ENCODE measurements at regions not wholly inside any gene's neighbourhood (a gene's known extent, or its start where the extent isn't known, plus 50 kb on each side); places are given as distances from the start of the nearest gene placed in this dataset.

DNA sequence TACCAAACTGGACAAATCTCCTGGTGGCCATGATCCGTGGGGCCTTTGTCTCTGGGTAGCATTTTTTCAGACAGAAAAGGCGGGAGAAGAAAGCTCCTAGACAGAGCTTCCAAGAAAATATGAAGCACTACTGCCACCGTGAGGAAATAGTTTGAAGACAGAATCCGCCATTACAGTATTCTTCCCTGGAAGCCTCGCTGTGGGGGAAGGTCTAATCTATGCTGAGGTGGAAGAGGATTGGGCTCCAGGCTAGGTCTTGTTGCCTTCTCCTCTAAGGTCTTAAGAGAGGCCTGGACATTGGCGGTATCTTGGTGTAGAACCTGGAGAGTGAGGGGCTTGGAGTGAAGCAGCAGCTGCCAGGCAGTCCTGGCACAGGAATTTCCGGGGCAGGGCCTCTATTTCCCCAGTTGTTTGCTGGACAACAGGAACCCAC lies 218.9 kb downstream of the OR13H1 start:
- no peaks in the 10 kb centered on the region for H3K79me1 ChIP-seq (ENCODE audit: low read length)
- no CpG with 5 or more reads among the region's 7 CpGs for WGBS (ENCODE audit: extremely low coverage, insufficient coverage, low lambda C conversion rate)
- H2AK5ac ChIP-seq (ENCODE audit: low read length): no peak overlapping the region
- H3K27me3 ChIP-seq (ENCODE audit: insufficient read depth, low read length, poor library complexity): no peaks in the 10 kb centered on the region
- H2BK5ac ChIP-seq (ENCODE audit: low read length): no peak overlapping the region
- H3K4me3 ChIP-seq (ENCODE audit: low read length): no peak overlapping the region
- H3K56ac ChIP-seq (ENCODE audit: low read length): no peak overlapping the region
- H3K9ac ChIP-seq (ENCODE audit: low read length): no peak overlapping the region
- H3K4me2 ChIP-seq (ENCODE audit: low read length): no peak overlapping the region
- no peak overlapping the region for H2BK120ac ChIP-seq (ENCODE audit: low read depth, low read length)
- H4K8ac ChIP-seq (ENCODE audit: low read depth, low read length): no peak overlapping the region
- H3K27ac ChIP-seq (ENCODE audit: low read depth, low read length): no peak overlapping the region
- no peak overlapping the region for H4K5ac ChIP-seq (ENCODE audit: low read length)
- no peak overlapping the region for H3K4ac ChIP-seq (ENCODE audit: low read depth, low read length)
- no peaks in the 10 kb centered on the region for H3K4me1 ChIP-seq (ENCODE audit: control insufficient read depth, low read depth, low read length)
- no peaks in the 10 kb centered on the region for H3K79me2 ChIP-seq (ENCODE audit: control insufficient read depth, insufficient read depth, low read length)
- H3K18ac ChIP-seq (ENCODE audit: low read length): no peak overlapping the region
- no peak overlapping the region for H3K23ac ChIP-seq (ENCODE audit: low read length)
- peaks cover 3% of the 10 kb centered on the region for H3K36me3 ChIP-seq (ENCODE audit: control insufficient read depth, insufficient read depth, low read length)
- peak; percentile 31 for DNase-seq
- H2BK15ac ChIP-seq (replicated peaks; ENCODE audit: low read depth): no peak overlapping the region

DNA sequence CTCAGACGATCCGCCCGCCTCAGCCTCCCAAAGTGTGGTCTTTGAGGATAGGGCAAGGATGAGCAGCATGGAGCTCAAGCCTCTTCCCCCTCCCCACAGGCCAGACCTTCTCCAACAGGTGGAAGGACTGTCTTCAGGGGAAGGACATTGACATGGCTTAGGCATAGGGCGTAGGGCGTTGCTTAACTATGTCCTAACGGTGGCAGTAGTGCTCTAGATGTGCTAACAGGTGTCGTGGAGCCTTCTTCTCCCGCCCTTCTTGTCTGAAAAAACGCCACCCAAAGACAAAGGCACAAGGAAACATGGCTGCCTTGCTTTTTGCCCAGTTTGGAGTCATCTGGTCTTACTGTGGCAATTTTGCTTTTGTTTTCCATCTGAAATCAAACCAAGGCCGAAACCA lies 219.8 kb downstream of the OR13H1 start:
- Histone ChIP-seq H3K27ac (ENCODE audit: low read depth, low read length) (no peak overlapping the region), H2BK120ac (ENCODE audit: low read depth, low read length) (no peak overlapping the region), H2AK5ac (ENCODE audit: low read length) (no peak overlapping the region), H3K56ac (ENCODE audit: low read length) (no peak overlapping the region), H2BK15ac (replicated peaks; ENCODE audit: low read depth) (no peak overlapping the region), H3K79me1 (ENCODE audit: low read length) (no peaks in the 10 kb centered on the region), H3K4me1 (ENCODE audit: control insufficient read depth, low read depth, low read length) (no peaks in the 10 kb centered on the region), H3K4ac (ENCODE audit: low read depth, low read length) (no peak overlapping the region), H3K36me3 (ENCODE audit: control insufficient read depth, insufficient read depth, low read length) (peaks cover 3% of the 10 kb centered on the region), H3K79me2 (ENCODE audit: control insufficient read depth, insufficient read depth, low read length) (no peaks in the 10 kb centered on the region), H3K9ac (ENCODE audit: low read length) (no peak overlapping the region), H4K5ac (ENCODE audit: low read length) (no peak overlapping the region), H3K18ac (ENCODE audit: low read length) (no peak overlapping the region), H3K4me2 (ENCODE audit: low read length) (no peak overlapping the region), H3K27me3 (ENCODE audit: insufficient read depth, low read length, poor library complexity) (no peaks in the 10 kb centered on the region), H3K23ac (ENCODE audit: low read length) (no peak overlapping the region), H4K8ac (ENCODE audit: low read depth, low read length) (no peak overlapping the region), H2BK5ac (ENCODE audit: low read length) (no peak overlapping the region), H3K4me3 (ENCODE audit: low read length) (no peak overlapping the region)
- peak; percentile 9 for DNase-seq
- no CpG with 5 or more reads among the region's 10 CpGs for WGBS (ENCODE audit: extremely low coverage, insufficient coverage, low lambda C conversion rate)

DNA sequence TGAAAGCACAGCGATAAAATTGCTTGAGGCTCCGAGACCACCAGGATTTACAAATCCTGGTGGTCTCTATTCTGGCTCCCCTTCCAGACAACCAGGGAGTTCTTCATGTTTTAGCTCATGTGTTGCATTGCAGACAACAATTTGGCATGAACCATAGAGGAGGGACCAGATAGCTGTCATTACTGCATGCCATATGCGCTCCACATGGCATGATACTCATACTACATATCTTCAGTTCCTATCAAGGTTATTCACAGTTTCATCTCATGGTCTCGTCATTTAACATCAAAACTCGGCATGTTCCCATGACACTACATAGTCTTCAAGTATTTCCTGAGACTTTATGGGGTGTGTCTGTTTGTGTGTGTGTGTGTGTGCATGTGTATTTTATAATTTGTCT lies 220.3 kb downstream of the OR13H1 start:
- peaks cover 3% of the 10 kb centered on the region for H3K36me3 ChIP-seq (ENCODE audit: control insufficient read depth, insufficient read depth, low read length)
- DNase-seq: no peak

DNA sequence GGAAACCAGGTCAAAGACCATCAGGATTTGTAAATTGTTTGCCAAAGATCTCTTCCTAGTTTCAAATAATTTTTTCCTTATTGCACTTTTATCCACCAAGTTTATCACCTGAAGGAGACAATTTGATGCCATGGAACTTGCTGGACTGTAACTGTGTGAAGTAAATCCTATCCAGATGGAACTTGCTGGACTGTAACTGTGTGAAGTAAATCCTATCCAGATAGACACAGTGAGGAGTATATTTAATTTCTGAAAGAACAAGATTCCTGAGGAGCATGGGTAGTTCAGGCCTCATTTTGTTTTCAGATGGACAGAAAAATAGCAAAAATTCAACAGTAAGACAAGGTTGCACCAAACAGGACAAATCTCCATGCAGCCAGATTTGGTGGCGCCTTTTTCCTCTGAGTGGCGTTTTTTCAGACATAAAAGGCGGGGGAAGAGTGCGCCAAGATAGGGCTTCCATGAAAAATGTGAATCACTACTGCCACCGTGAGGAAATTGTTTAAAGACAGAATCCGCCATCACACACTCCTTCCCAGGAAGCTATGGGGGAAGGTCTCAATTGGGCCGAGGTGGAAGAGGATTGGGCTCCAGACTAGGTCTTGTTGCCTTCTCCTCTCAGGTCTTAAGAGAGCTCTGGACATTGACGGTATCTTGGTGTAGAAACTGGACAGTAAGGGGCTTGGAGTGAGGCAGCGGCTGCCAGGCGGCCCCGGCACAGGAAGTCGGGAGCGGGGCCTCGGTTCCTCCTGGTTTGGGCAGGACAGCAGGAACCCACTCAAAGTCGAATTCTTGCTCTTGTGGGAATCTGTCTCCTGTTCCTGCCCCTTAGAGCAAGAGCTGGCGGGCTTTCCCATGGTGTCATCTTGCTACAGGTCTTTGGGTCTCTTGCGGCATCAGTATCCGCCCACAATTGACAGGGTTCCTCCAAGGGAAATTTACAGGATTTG lies 234.7 kb downstream of the OR13H1 start:
- H3K79me1 ChIP-seq (ENCODE audit: low read length): no peaks in the 10 kb centered on the region
- peak; percentile 1 for DNase-seq
- no peaks in the 10 kb centered on the region for H3K4me1 ChIP-seq (ENCODE audit: control insufficient read depth, low read depth, low read length)
- no peak overlapping the region for H3K56ac ChIP-seq (ENCODE audit: low read length)
- no peak overlapping the region for H2BK120ac ChIP-seq (ENCODE audit: low read depth, low read length)
- no peaks in the 10 kb centered on the region for H3K79me2 ChIP-seq (ENCODE audit: control insufficient read depth, insufficient read depth, low read length)
- no CpG with 5 or more reads among the region's 18 CpGs for WGBS (ENCODE audit: extremely low coverage, insufficient coverage, low lambda C conversion rate)
- H3K27ac ChIP-seq (ENCODE audit: low read depth, low read length): no peak overlapping the region
- no peak overlapping the region for H3K23ac ChIP-seq (ENCODE audit: low read length)
- no peak overlapping the region for H3K9ac ChIP-seq (ENCODE audit: low read length)
- no peak overlapping the region for H3K18ac ChIP-seq (ENCODE audit: low read length)
- no peaks in the 10 kb centered on the region for H3K27me3 ChIP-seq (ENCODE audit: insufficient read depth, low read length, poor library complexity)
- H3K36me3 ChIP-seq (ENCODE audit: control insufficient read depth, insufficient read depth, low read length): peaks cover 4% of the 10 kb centered on the region
- H2BK15ac ChIP-seq (replicated peaks; ENCODE audit: low read depth): no peak overlapping the region
- no peak overlapping the region for H2BK5ac ChIP-seq (ENCODE audit: low read length)
- no peak overlapping the region for H3K4me3 ChIP-seq (ENCODE audit: low read length)
- no peak overlapping the region for H4K5ac ChIP-seq (ENCODE audit: low read length)
- H2AK5ac ChIP-seq (ENCODE audit: low read length): no peak overlapping the region
- H3K4ac ChIP-seq (ENCODE audit: low read depth, low read length): no peak overlapping the region
- H4K8ac ChIP-seq (ENCODE audit: low read depth, low read length): no peak overlapping the region
- no peak overlapping the region for H3K4me2 ChIP-seq (ENCODE audit: low read length)

More for the DNA sequence above, 220.3 kb downstream of the OR13H1 start:
- Histone ChIP-seq H3K18ac (ENCODE audit: low read length) (no peak overlapping the region), H3K27ac (ENCODE audit: low read depth, low read length) (no peak overlapping the region), H3K9ac (ENCODE audit: low read length) (no peak overlapping the region), H2BK120ac (ENCODE audit: low read depth, low read length) (no peak overlapping the region), H3K79me1 (ENCODE audit: low read length) (no peaks in the 10 kb centered on the region), H3K4ac (ENCODE audit: low read depth, low read length) (no peak overlapping the region), H3K56ac (ENCODE audit: low read length) (no peak overlapping the region), H3K4me1 (ENCODE audit: control insufficient read depth, low read depth, low read length) (no peaks in the 10 kb centered on the region), H4K5ac (ENCODE audit: low read length) (no peak overlapping the region), H3K27me3 (ENCODE audit: insufficient read depth, low read length, poor library complexity) (no peaks in the 10 kb centered on the region), H2BK5ac (ENCODE audit: low read length) (no peak overlapping the region), H3K23ac (ENCODE audit: low read length) (no peak overlapping the region), H2BK15ac (replicated peaks; ENCODE audit: low read depth) (no peak overlapping the region), H4K8ac (ENCODE audit: low read depth, low read length) (no peak overlapping the region), H3K4me2 (ENCODE audit: low read length) (no peak overlapping the region), H3K4me3 (ENCODE audit: low read length) (no peak overlapping the region), H3K79me2 (ENCODE audit: control insufficient read depth, insufficient read depth, low read length) (no peaks in the 10 kb centered on the region), H2AK5ac (ENCODE audit: low read length) (no peak overlapping the region)
- no CpG with 5 or more reads among the region's 5 CpGs for WGBS (ENCODE audit: extremely low coverage, insufficient coverage, low lambda C conversion rate)

DNA sequence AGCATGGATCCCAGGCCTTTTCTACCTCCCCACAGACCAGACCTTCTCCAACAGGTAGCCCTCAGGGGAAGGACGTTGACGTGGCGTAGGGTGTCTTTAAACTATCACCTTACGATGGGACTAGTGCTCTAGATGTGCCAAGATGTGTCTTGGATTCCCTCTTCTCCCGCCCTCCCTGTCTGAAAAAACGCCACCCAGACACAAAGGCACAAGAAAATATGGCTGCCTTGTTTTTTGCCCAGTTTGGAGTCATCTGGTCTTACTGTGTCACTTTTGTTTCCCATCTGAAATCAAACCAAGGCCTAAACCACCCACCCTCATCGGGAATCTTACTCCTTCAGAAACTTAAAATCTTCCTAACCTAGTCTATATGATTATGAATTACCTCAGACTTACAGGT lies 235.4 kb downstream of the OR13H1 start:
- Histone ChIP-seq H2BK120ac (ENCODE audit: low read depth, low read length) (no peak overlapping the region), H3K56ac (ENCODE audit: low read length) (no peak overlapping the region), H3K18ac (ENCODE audit: low read length) (no peak overlapping the region), H2AK5ac (ENCODE audit: low read length) (no peak overlapping the region), H3K23ac (ENCODE audit: low read length) (no peak overlapping the region), H4K5ac (ENCODE audit: low read length) (no peak overlapping the region), H3K4me3 (ENCODE audit: low read length) (no peak overlapping the region), H3K79me1 (ENCODE audit: low read length) (no peaks in the 10 kb centered on the region), H3K27ac (ENCODE audit: low read depth, low read length) (no peak overlapping the region), H3K4ac (ENCODE audit: low read depth, low read length) (no peak overlapping the region), H3K36me3 (ENCODE audit: control insufficient read depth, insufficient read depth, low read length) (peaks cover 4% of the 10 kb centered on the region), H3K9ac (ENCODE audit: low read length) (no peak overlapping the region), H3K4me1 (ENCODE audit: control insufficient read depth, low read depth, low read length) (no peaks in the 10 kb centered on the region), H3K4me2 (ENCODE audit: low read length) (no peak overlapping the region), H4K8ac (ENCODE audit: low read depth, low read length) (no peak overlapping the region), H3K27me3 (ENCODE audit: insufficient read depth, low read length, poor library complexity) (no peaks in the 10 kb centered on the region), H2BK5ac (ENCODE audit: low read length) (no peak overlapping the region), H2BK15ac (replicated peaks; ENCODE audit: low read depth) (no peak overlapping the region), H3K79me2 (ENCODE audit: control insufficient read depth, insufficient read depth, low read length) (no peaks in the 10 kb centered on the region)
- DNase-seq: no peak
- no CpG with 5 or more reads among the region's 7 CpGs for WGBS (ENCODE audit: extremely low coverage, insufficient coverage, low lambda C conversion rate)
